WTC11 (cell line): ENCODE measurements at regions not wholly inside any gene's neighbourhood (a gene's known extent, or its start where the extent isn't known, plus 50 kb on each side); places are given as distances from the start of the nearest gene placed in this dataset.

ENCODE experiments used
- ATAC-seq: fragments of 200-7000 bp; cut with Tn5 transposase; 2 replicates; pipeline ENCODE4 v1.10.0; 2021; ENCODE audit warnings: mild to moderate bottlenecking, moderate library complexity
- CTCF ChIA-PET: fragments of 300-600 bp; sonication (Branson Sonifier 250); formaldehyde crosslinking; loops from one replicate; lab custom pipeline; 2021; ENCODE audit warnings: antibody characterized with exemption; lab: Charles Lee
- POLR2A ChIA-PET: fragments of 350-600 bp; sonication (Branson Sonifier 250); formaldehyde crosslinking; loops from one replicate; lab custom pipeline; 2021; ENCODE audit warnings: antibody characterized with exemption; lab: Charles Lee
- DNase-seq: peaks from one replicate; pipeline ENCODE4 v3.0.0; 2021; ENCODE audit warnings: low spot score
- H3K27ac Mint-ChIP-seq: 2 replicates; pipeline ENCODE4 v1.8.0; 2021; ENCODE audit warnings: mixed read lengths
- H3K27me3 Mint-ChIP-seq: 2 replicates; pipeline ENCODE4 v1.8.0; 2021; ENCODE audit warnings: low read depth, mild to moderate bottlenecking, moderate library complexity, mixed read lengths
- H3K36me3 Mint-ChIP-seq: 2 replicates; pipeline ENCODE4 v1.8.0; 2021; ENCODE audit warnings: mixed read lengths
- H3K4me1 Mint-ChIP-seq: 2 replicates; pipeline ENCODE4 v1.8.0; 2022; ENCODE audit warnings: mixed read lengths
- H3K4me3 Mint-ChIP-seq: 2 replicates; pipeline ENCODE4 v1.8.0; 2021; ENCODE audit warnings: mild to moderate bottlenecking, moderate library complexity, mixed read lengths
- H3K9me3 Mint-ChIP-seq: 2 replicates; pipeline ENCODE4 v1.8.0; 2021; ENCODE audit warnings: mixed read lengths
- AFF4 ChIP-seq: sonication (generic); formaldehyde crosslinking; IDR thresholded peaks from 2 replicates; pipeline ENCODE4 v1.8.1; 2023; ENCODE audit warnings: mild to moderate bottlenecking, missing genetic modification reagents, borderline replicate concordance
- ATF1 ChIP-seq: sonication (generic); formaldehyde crosslinking; IDR thresholded peaks from 2 replicates; pipeline ENCODE4 v1.8.1; 2023; ENCODE audit warnings: mild to moderate bottlenecking, moderate library complexity, missing genetic modification reagents
- CDX4 ChIP-seq: fragments of 250-450 bp; sonication (Bioruptor Pico); IDR thresholded peaks from 2 replicates; pipeline ENCODE4 v1.9.0; 2021; ENCODE audit warnings: moderate library complexity, mild to moderate bottlenecking, inconsistent platforms, borderline replicate concordance
- CREM ChIP-seq: sonication (generic); formaldehyde crosslinking; IDR thresholded peaks from 2 replicates; pipeline ENCODE4 v1.8.1; 2022; ENCODE audit warnings: mild to moderate bottlenecking, missing genetic modification reagents, moderate library complexity
- FOXK1 ChIP-seq: sonication (generic); formaldehyde crosslinking; IDR thresholded peaks from 2 replicates; pipeline ENCODE4 v1.8.0; 2022; ENCODE audit warnings: mild to moderate bottlenecking, moderate library complexity, missing genetic modification reagents
- FOXP4 ChIP-seq: sonication (generic); formaldehyde crosslinking; IDR thresholded peaks from 2 replicates; pipeline ENCODE4 v1.8.0; 2022; ENCODE audit warnings: mild to moderate bottlenecking, missing genetic modification reagents
- GRHL2 ChIP-seq: fragments of 250-450 bp; sonication (Bioruptor Pico); IDR thresholded peaks from 2 replicates; pipeline ENCODE4 v1.8.0; 2022; ENCODE audit warnings: mild to moderate bottlenecking, moderate library complexity; ENCODE audit not compliant: insufficient replicate concordance, severe bottlenecking
- HMGA2 ChIP-seq: fragments of 250-450 bp; sonication (Bioruptor Pico); IDR thresholded peaks from 2 replicates; pipeline ENCODE4 v1.4.0; 2021; ENCODE audit warnings: mild to moderate bottlenecking, moderate library complexity
- HMGXB4 ChIP-seq: sonication (generic); formaldehyde crosslinking; IDR thresholded peaks from 2 replicates; pipeline ENCODE4 v1.8.1; 2023; ENCODE audit warnings: mild to moderate bottlenecking, moderate library complexity, missing genetic modification reagents
- KAT7 ChIP-seq: sonication (generic); formaldehyde crosslinking; IDR thresholded peaks from 2 replicates; pipeline ENCODE4 v1.8.1; 2023; ENCODE audit warnings: missing genetic modification reagents, mild to moderate bottlenecking, borderline replicate concordance
- MLX ChIP-seq: sonication (generic); formaldehyde crosslinking; IDR thresholded peaks from 2 replicates; pipeline ENCODE4 v1.8.1; 2023; ENCODE audit warnings: mild to moderate bottlenecking, missing genetic modification reagents, moderate library complexity
- NFATC4 ChIP-seq: fragments of 250-450 bp; sonication (Bioruptor Pico); IDR thresholded peaks from 2 replicates; pipeline ENCODE4 v1.9.0; 2021; ENCODE audit warnings: mild to moderate bottlenecking
- PRRX2 ChIP-seq: fragments of 250-450 bp; sonication (Bioruptor Pico); IDR thresholded peaks from 2 replicates; pipeline ENCODE4 v1.8.0; 2021; ENCODE audit warnings: mild to moderate bottlenecking
- SMAD3 ChIP-seq: sonication (generic); formaldehyde crosslinking; IDR thresholded peaks from 2 replicates; pipeline ENCODE4 v1.8.0; 2022; ENCODE audit warnings: missing genetic modification reagents, mild to moderate bottlenecking, borderline replicate concordance
- USF1 ChIP-seq: sonication (generic); formaldehyde crosslinking; IDR thresholded peaks from 2 replicates; pipeline ENCODE4 v1.8.0; 2022; ENCODE audit warnings: mild to moderate bottlenecking, missing genetic modification reagents
- ZNF219 ChIP-seq: sonication (generic); formaldehyde crosslinking; IDR thresholded peaks from 2 replicates; pipeline ENCODE4 v1.8.0; 2023; ENCODE audit warnings: missing genetic modification reagents, mild to moderate bottlenecking, borderline replicate concordance
- ZNF232 ChIP-seq: sonication (generic); formaldehyde crosslinking; IDR thresholded peaks from 2 replicates; pipeline ENCODE4 v1.8.0; 2022; ENCODE audit warnings: mild to moderate bottlenecking, missing genetic modification reagents

GRCh38 chr17:33583518-33584417 lies 290.7 kb upstream of the ASIC2 start:
- no peak overlapping the region for H3K4me3 Mint-ChIP-seq
- H3K27me3 Mint-ChIP-seq = peaks cover 15% of the 10 kb centered on the region
- H3K4me1 Mint-ChIP-seq = peaks cover 28% of the 10 kb centered on the region
- H3K27ac Mint-ChIP-seq = no peak overlapping the region
- ATAC-seq = no peak
- peaks cover 7% of the 10 kb centered on the region; the same call in 1 of the 2 replicates for H3K36me3 Mint-ChIP-seq
- H3K9me3 Mint-ChIP-seq = peaks cover 21% of the 10 kb centered on the region
- CTCF ChIA-PET = interaction anchor here (1.0 to 1.4 kb wide), 4 partner anchors 11 to 291 kb away, joined by 3 to 4 read pairs (median 3); partner anchors contain the start of gene ASIC2
- no peak for DNase-seq
- TF ChIP-seq SMAD3 (no peak), NFATC4 (CRISPR knock-in tag) (no peak), GRHL2 (CRISPR knock-in tag) (no peak), AFF4 (CRISPR knock-in tag) (no peak), FOXP4 (CRISPR knock-in tag) (no peak), KAT7 (CRISPR knock-in tag) (no peak), ATF1 (no peak), CDX4 (CRISPR knock-in tag) (no peak), MLX (CRISPR knock-in tag) (no peak), FOXK1 (CRISPR knock-in tag) (no peak), ZNF219 (CRISPR knock-in tag) (no peak), USF1 (CRISPR knock-in tag) (no peak), HMGXB4 (CRISPR knock-in tag) (no peak), CREM (CRISPR knock-in tag) (no peak), PRRX2 (no peak), ZNF232 (CRISPR knock-in tag) (no peak), HMGA2 (CRISPR knock-in tag) (no peak)
- POLR2A ChIA-PET = no interaction called here
